ENCODE measurements at regions not wholly inside any gene's neighbourhood (a gene's known extent, or its start where the extent isn't known, plus 50 kb on each side); places are given as distances from the start of the nearest gene placed in this dataset.

DNA sequence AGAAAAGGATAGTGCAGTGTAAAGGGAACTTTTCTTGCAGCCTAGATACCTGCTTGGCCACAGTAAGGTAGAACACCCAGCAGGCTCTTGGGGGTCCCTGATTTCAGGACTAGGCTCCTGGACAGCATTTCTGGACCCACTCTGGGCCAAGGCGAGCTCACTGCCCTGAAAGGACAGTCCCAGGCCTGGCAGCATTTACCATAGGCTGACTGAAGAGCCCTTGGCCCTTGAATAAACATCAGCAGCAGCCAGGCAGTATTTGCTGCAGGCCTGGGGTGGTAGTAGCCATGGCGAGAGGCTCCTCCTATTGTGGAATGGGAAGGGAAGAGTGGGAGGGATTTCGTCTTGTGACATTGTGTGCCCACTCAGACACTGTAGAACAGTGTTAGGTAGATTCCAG is 529.2 kb downstream of the TUSC7 start:
- TF ChIP-seq POLR2A (IDR thresholded peaks at IDR 0.05): no peak
- TF ChIP-seq, protein P1, sequence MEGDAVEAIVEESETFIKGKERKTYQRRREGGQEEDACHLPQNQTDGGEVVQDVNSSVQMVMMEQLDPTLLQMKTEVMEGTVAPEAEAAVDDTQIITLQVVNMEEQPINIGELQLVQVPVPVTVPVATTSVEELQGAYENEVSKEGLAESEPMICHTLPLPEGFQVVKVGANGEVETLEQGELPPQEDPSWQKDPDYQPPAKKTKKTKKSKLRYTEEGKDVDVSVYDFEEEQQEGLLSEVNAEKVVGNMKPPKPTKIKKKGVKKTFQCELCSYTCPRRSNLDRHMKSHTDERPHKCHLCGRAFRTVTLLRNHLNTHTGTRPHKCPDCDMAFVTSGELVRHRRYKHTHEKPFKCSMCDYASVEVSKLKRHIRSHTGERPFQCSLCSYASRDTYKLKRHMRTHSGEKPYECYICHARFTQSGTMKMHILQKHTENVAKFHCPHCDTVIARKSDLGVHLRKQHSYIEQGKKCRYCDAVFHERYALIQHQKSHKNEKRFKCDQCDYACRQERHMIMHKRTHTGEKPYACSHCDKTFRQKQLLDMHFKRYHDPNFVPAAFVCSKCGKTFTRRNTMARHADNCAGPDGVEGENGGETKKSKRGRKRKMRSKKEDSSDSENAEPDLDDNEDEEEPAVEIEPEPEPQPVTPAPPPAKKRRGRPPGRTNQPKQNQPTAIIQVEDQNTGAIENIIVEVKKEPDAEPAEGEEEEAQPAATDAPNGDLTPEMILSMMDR (IDR thresholded peaks at IDR 0.05): no peak
- Histone ChIP-seq H3K36me3 (replicated peaks in 1 of 2) (no peaks in the 10 kb centered on the region), H3K27me3 (no peaks in the 10 kb centered on the region), H3K9me3 (replicated peaks in 1 of 3) (no peaks in the 10 kb centered on the region), H3K4me1 (replicated peaks in 1 of 2) (no peaks in the 10 kb centered on the region), H3K27ac (no peak overlapping the region), H3K4me3 (no peak overlapping the region)
- 84 to 100% (median 98%) methylated on average over 2 to 3 of the region's 3 CpGs for WGBS, 4 donors
- intact Hi-C loops (cut with DNase I): no loop called here
- no peak for DNase-seq

DNA sequence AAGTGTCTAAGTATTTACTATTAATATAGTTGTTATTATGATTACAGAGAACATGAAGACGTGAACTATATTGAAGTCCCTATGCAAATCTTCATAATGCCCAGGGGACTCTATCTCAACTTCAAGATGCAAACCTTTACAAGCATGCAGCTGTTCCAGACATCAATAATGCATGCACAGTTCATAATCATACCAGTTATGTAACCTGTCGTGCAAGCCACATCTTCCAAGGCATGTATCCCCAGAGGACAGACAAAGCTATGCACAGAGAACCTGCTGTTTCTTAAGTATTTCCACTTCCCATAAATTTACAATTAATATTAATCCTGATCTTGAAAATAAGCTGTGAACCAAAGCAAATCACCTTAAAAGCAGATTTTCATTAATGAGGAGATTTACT is 534.1 kb downstream of the TUSC7 start:
- Histone ChIP-seq H3K27ac (no peak overlapping the region), H3K4me1 (replicated peaks in 1 of 2) (peaks cover 0 to 1% of the 10 kb centered on the region in 2 donors), H3K9me3 (replicated peaks in 1 of 3) (no peaks in the 10 kb centered on the region), H3K4me3 (no peak overlapping the region), H3K36me3 (replicated peaks in 1 of 2) (no peaks in the 10 kb centered on the region), H3K27me3 (no peaks in the 10 kb centered on the region)
- DNase-seq: no peak
- WGBS, 4 donors: 83 to 92% (median 89%) methylated on average over 2 of the region's 2 CpGs
- TF ChIP-seq, protein P1 (IDR thresholded peaks at IDR 0.05): no peak
- TF ChIP-seq POLR2A (IDR thresholded peaks at IDR 0.05): no peak
- intact Hi-C loops (cut with DNase I): no loop called here

DNA sequence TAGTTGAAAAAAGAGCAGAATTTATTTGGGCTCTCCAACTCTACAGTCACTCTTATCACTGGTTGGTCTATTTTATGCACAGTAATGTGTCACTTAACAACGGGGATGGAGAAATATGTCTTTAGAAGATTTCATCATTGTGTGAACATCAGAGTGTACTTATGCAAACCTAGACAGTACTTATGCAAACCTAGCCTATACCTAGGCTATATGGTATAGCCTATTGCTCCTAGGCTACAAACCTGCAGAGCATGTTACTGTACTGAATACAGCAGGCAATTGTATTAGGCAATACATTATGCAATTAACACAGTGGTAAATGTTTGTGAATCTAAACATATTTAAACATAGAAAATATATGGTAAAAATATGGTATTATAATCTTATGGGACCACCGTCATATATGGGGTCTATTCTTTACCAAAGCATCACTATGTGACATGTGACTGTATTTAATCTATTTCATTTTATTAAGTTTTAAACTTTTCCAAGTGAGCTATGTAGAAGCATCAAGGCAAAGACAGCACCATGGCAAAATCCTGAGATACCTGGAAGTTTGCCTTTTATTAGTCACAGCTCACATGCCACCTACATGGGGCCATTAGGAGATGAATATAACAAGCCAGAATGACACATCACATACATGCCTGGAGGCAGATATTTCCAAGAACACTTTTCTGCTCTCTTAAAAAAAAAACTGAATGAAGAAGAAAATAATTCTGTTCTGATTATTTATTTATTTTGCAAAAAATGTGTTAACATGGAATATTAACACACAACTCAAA is 537.4 kb downstream of the TUSC7 start:
- no peak for DNase-seq
- H3K9me3 ChIP-seq (replicated peaks in 1 of 3): no peaks in the 10 kb centered on the region
- no peak for TF ChIP-seq POLR2A (IDR thresholded peaks at IDR 0.05)
- peaks cover 0 to 11% of the 10 kb centered on the region in 2 donors for H3K4me1 ChIP-seq (replicated peaks in 1 of 2)
- no peaks in the 10 kb centered on the region for H3K27me3 ChIP-seq
- H3K4me3 ChIP-seq: no peak overlapping the region
- 63 to 95% (median 82%) methylated on average over 2 of the region's 2 CpGs for WGBS, 4 donors
- H3K36me3 ChIP-seq (replicated peaks in 1 of 2): no peaks in the 10 kb centered on the region
- H3K27ac ChIP-seq: no peak overlapping the region
- intact Hi-C loops (cut with DNase I): no loop called here

DNA sequence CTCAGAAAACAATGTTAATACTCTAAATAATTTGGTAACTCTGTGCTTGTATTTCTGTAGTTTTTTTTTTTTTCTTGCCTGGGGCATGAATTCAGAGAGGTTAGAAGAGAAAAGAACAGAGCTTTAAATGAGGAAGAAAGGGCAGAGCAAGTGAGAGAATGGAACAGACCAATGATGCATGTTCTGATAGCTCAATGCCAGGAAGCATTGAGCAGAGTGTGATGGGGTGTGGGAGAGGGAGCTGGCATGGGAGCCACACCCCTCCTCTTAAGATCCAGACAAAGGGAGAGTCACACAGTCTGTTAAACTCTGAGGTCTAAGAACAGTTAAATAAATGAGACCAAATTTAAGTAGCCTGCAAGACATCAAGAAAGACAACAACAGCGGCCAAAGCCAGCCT is 538.6 kb downstream of the TUSC7 start:
- intact Hi-C loops (cut with DNase I): no loop called here
- 93 to 100% (median 98%) methylated on average over 1 of the region's 1 CpG for WGBS, 4 donors
- DNase-seq: no peak
- Histone ChIP-seq H3K4me3 (no peak overlapping the region), H3K9me3 (replicated peaks in 1 of 3) (no peaks in the 10 kb centered on the region), H3K36me3 (replicated peaks in 1 of 2) (no peaks in the 10 kb centered on the region), H3K27me3 (no peaks in the 10 kb centered on the region), H3K27ac (no peak overlapping the region), H3K4me1 (replicated peaks in 1 of 2) (peaks cover 0 to 11% of the 10 kb centered on the region in 2 donors)
- TF ChIP-seq, protein P1 (IDR thresholded peaks at IDR 0.05): no peak
- TF ChIP-seq POLR2A (IDR thresholded peaks at IDR 0.05): no peak

DNA sequence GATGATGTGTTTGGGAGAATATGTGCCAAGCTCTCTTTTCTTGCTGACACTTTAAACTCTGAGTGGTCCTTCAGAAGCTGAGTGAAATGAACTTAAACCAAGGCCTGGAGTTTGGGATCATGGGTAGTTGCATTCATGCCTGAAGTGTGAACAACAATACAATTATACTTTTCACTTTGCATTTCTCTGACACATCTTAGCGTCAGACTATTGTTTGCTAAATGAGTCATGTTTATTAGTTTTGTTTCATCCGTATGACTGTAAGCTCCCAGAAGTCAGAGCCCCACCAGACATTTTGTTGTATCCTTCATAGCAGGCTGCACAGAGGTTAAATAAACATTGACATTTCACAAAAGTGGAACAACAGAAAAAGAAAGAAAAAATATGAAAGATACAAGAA is 542.6 kb downstream of the TUSC7 start:
- H3K4me3 ChIP-seq: no peak overlapping the region
- 36 to 54% (median 47%) methylated on average over 2 of the region's 2 CpGs for WGBS, 4 donors
- TF ChIP-seq, protein P1 (IDR thresholded peaks at IDR 0.05): no peak
- TF ChIP-seq POLR2A (IDR thresholded peaks at IDR 0.05): no peak

More for the DNA sequence above, 542.6 kb downstream of the TUSC7 start:
- Histone ChIP-seq H3K4me1 (replicated peaks in 1 of 2) (peaks cover 0 to 11% of the 10 kb centered on the region in 2 donors), H3K36me3 (replicated peaks in 1 of 2) (no peaks in the 10 kb centered on the region), H3K27me3 (no peaks in the 10 kb centered on the region), H3K9me3 (replicated peaks in 1 of 3) (no peaks in the 10 kb centered on the region), H3K27ac (no peak overlapping the region)
- DNase-seq: no peak
- intact Hi-C loops (cut with DNase I): no loop called here

Data from adrenal gland (tissue), 9 donors.